Natural killer cell (primary cell): ENCODE measurements at regions not wholly inside any gene's neighbourhood (a gene's known extent, or its start where the extent isn't known, plus 50 kb on each side); places are given as distances from the start of the nearest gene placed in this dataset.
A peak's percentile ranks its signal among the peaks of the same experiment; 100 is the strongest.

Source experiments
- ATAC-seq, 3 donors: fragments of 150-1000 bp in 2 of 3; fragments of 200-7000 bp in 1 of 3; cut with Tn5 transposase; 1 replicate in 1 of 3; 2 replicates in 2 of 3; pipeline ENCODE4 v1.10.0; 2021; ENCODE audit warnings: mild to moderate bottlenecking in 2 of 3, moderate library complexity in 2 of 3
- DNase-seq, 2 donors: peaks; one replicate each; pipeline versions ENCODE4 v3.0.0 to v3.0.0-alpha.2; 2013 to 2021; ENCODE audit warnings: mixed read lengths in 1 of 2
- H3K27ac ChIP-seq: one replicate; pipeline ENCODE4 v1.5.1; 2013; ENCODE audit warnings: mild to moderate bottlenecking, low read length
- H3K27me3 ChIP-seq: one replicate; pipeline ENCODE4 v1.6.1; 2013; ENCODE audit warnings: low read length; ENCODE audit not compliant: control insufficient read depth, insufficient read depth
- H3K36me3 ChIP-seq: one replicate; pipeline ENCODE4 v1.6.1; 2013; ENCODE audit warnings: low read length; ENCODE audit not compliant: control insufficient read depth, insufficient read depth
- H3K4me1 ChIP-seq: one replicate; pipeline ENCODE4 v1.6.1; 2013; ENCODE audit warnings: low read length; ENCODE audit not compliant: control insufficient read depth, insufficient read depth
- H3K4me3 ChIP-seq: one replicate; pipeline ENCODE4 v1.5.1; 2013; ENCODE audit warnings: low read length
- H3K9me3 ChIP-seq: one replicate; pipeline ENCODE4 v1.6.1; 2013; ENCODE audit warnings: low read length; ENCODE audit not compliant: control insufficient read depth, insufficient read depth
- H3K27ac Mint-ChIP-seq, 2 donors: one replicate each; pipeline ENCODE4 v1.8.0; 2022; ENCODE audit warnings: mild to moderate bottlenecking in 2 of 2, mixed read lengths in 2 of 2, moderate library complexity in 1 of 2
- H3K27me3 Mint-ChIP-seq, 2 donors: one replicate each; pipeline ENCODE4 v1.8.0; 2022; ENCODE audit warnings: low read depth in 2 of 2, mixed read lengths in 2 of 2
- H3K36me3 Mint-ChIP-seq: one replicate; pipeline ENCODE4 v1.8.0; 2022; ENCODE audit warnings: mixed read lengths
- H3K4me1 Mint-ChIP-seq, 2 donors: one replicate each; pipeline ENCODE4 v1.8.0; 2022; ENCODE audit warnings: mixed read lengths in 2 of 2
- H3K4me3 Mint-ChIP-seq: one replicate; pipeline ENCODE4 v1.8.0; 2022; ENCODE audit warnings: mild to moderate bottlenecking, moderate library complexity, mixed read lengths
- H3K9me3 Mint-ChIP-seq, 2 donors: one replicate each; pipeline ENCODE4 v1.8.0; 2022; ENCODE audit warnings: mixed read lengths in 2 of 2
- CTCF ChIP-seq: fragments of 200-600 bp; IDR thresholded peaks from one replicate; pipeline ENCODE4 v1.8.0; 2022; ENCODE audit warnings: antibody characterized with exemption
- WGBS: methylation state at CpG from one replicate; pipeline ENCODE4 v1.1.7; 2013; ENCODE audit warnings: missing lambda C conversion rate; ENCODE audit not compliant: insufficient coverage; 5-methylcytosine and 5-hydroxymethylcytosine counted together
- intact Hi-C: fragments of 100-400 bp; cut with micrococcal nuclease; formaldehyde crosslinking; loops from one replicate; pipeline ENCODE4 v1.14.2; 2022

- no peak overlapping the region for H3K4me3 Mint-ChIP-seq
- peaks cover 5% of the 10 kb centered on the region in 2 donors for H3K4me1 Mint-ChIP-seq
- Histone ChIP-seq H3K27me3 (peaks cover 15% of the 10 kb centered on the region), H3K9me3 (no peaks in the 10 kb centered on the region), H3K27ac (no peak overlapping the region), H3K4me1 (no peaks in the 10 kb centered on the region), H3K4me3 (no peak overlapping the region), H3K36me3 (no peaks in the 10 kb centered on the region)
- no peak overlapping the region for H3K27ac Mint-ChIP-seq
- DNase-seq (no peak), ATAC-seq (no peak)
- H3K9me3 Mint-ChIP-seq = no peaks in the 10 kb centered on the region
- H3K36me3 Mint-ChIP-seq = no peaks in the 10 kb centered on the region
- intact Hi-C loops = loop anchor here (5.0 to 10.0 kb wide), 2 partner anchors 110 to 492 kb away; no protein-coding TSS in a partner anchor
- H3K27me3 Mint-ChIP-seq = peaks cover 43 to 65% of the 10 kb centered on the region in 2 donors
- WGBS = 74% methylated on average over 12 of the region's 12 CpGs
- no peak for TF ChIP-seq CTCF
These were observed 63.8 kb downstream of the TNFAIP2 start for GRCh38 chr14:103186909-103187586.

GRCh38 chr14:103187911-103188310 is 64.7 kb downstream of the TNFAIP2 start:
- Mint-ChIP-seq H3K4me3 (no peak overlapping the region), H3K27me3 (peaks cover 45 to 71% of the 10 kb centered on the region in 2 donors)
- intact Hi-C loops = loop anchor here (5.0 to 10.0 kb wide), 2 partner anchors 111 to 493 kb away; no protein-coding TSS in a partner anchor

GRCh38 chr14:103188810-103189480 is 65.7 kb downstream of the TNFAIP2 start:
- Mint-ChIP-seq H3K27me3 (peaks cover 44 to 65% of the 10 kb centered on the region in 2 donors), H3K36me3 (no peaks in the 10 kb centered on the region), H3K9me3 (no peaks in the 10 kb centered on the region), H3K4me3 (no peak overlapping the region), H3K4me1 (peaks cover 5 to 9% of the 10 kb centered on the region in 2 donors), H3K27ac (no peak overlapping the region)
- Histone ChIP-seq H3K27me3 (peaks cover 15% of the 10 kb centered on the region), H3K27ac (no peak overlapping the region), H3K9me3 (no peaks in the 10 kb centered on the region), H3K4me1 (no peaks in the 10 kb centered on the region), H3K4me3 (no peak overlapping the region), H3K36me3 (no peaks in the 10 kb centered on the region)
- DNase-seq (peak in 1 of 2 donors; percentile 31), ATAC-seq (peak in 2 of 3 donors; percentile 29 to 30)
- no peak for TF ChIP-seq CTCF
- intact Hi-C loops = loop anchor here (5.0 to 10.0 kb wide), 2 partner anchors 112 to 494 kb away; no protein-coding TSS in a partner anchor
- 3% methylated on average over 67 of the region's 67 CpGs for WGBS

More at GRCh38 chr14:103187911-103188310, 64.7 kb downstream of the TNFAIP2 start:
- ATAC-seq = no peak
- Histone ChIP-seq H3K27me3 (peaks cover 15% of the 10 kb centered on the region), H3K9me3 (no peaks in the 10 kb centered on the region), H3K36me3 (no peaks in the 10 kb centered on the region), H3K4me3 (no peak overlapping the region), H3K4me1 (no peaks in the 10 kb centered on the region), H3K27ac (no peak overlapping the region)
- Mint-ChIP-seq H3K36me3 (no peaks in the 10 kb centered on the region), H3K4me1 (peaks cover 5 to 9% of the 10 kb centered on the region in 2 donors), H3K27ac (no peak overlapping the region), H3K9me3 (no peaks in the 10 kb centered on the region)
- WGBS = 79% methylated on average over 4 of the region's 4 CpGs
- TF ChIP-seq CTCF = no peak
- DNase-seq = no peak
